Suppressor macrophage treated with lipopolysaccharide for 1 hour (primary cell): ENCODE measurements at regions not wholly inside any gene's neighbourhood (a gene's known extent, or its start where the extent isn't known, plus 50 kb on each side); places are given as distances from the start of the nearest gene placed in this dataset.

ENCODE experiments used
- DNase-seq, 3 donors: peaks; one replicate each; pipeline ENCODE4 v3.0.0-alpha.2; 2020 to 2022

- DNase-seq, result no peak
Observed at GRCh38 chr14:29126865-29127264, 360.3 kb downstream of the FOXG1 start.

- no peak for DNase-seq
Observed at GRCh38 chr14:29140016-29140415, 373.4 kb downstream of the FOXG1 start.

GRCh38 chr14:29144621-29145020, 378.0 kb downstream of the FOXG1 start:
- no peak for DNase-seq

GRCh38 chr14:29148221-29148620, 381.6 kb downstream of the FOXG1 start:
- no peak for DNase-seq

GRCh38 chr14:29149798-29150197, 383.2 kb downstream of the FOXG1 start:
- no peak for DNase-seq

GRCh38 chr14:29150659-29151058, 384.1 kb downstream of the FOXG1 start:
- DNase-seq, result no peak

GRCh38 chr14:29156096-29156495, 389.5 kb downstream of the FOXG1 start:
- DNase-seq, result no peak

GRCh38 chr14:29161593-29161992, 395.0 kb downstream of the FOXG1 start:
- DNase-seq, result no peak

- no peak for DNase-seq
Observed at GRCh38 chr14:29163109-29163508, 396.5 kb downstream of the FOXG1 start.

GRCh38 chr14:29165431-29165830, 398.8 kb downstream of the FOXG1 start:
- DNase-seq, result no peak

- no peak for DNase-seq
Observed at GRCh38 chr14:29166507-29166906, 399.9 kb downstream of the FOXG1 start.

- no peak for DNase-seq
Observed at GRCh38 chr14:29168149-29168548, 401.6 kb downstream of the FOXG1 start.

GRCh38 chr14:29169408-29169807, 402.8 kb downstream of the FOXG1 start:
- DNase-seq, result no peak

GRCh38 chr14:29175706-29176105, 409.1 kb downstream of the FOXG1 start:
- DNase-seq, result no peak

- DNase-seq, result no peak
Observed at GRCh38 chr14:29176876-29177275, 410.3 kb downstream of the FOXG1 start.

GRCh38 chr14:29178971-29179370, 412.4 kb downstream of the FOXG1 start:
- no peak for DNase-seq

GRCh38 chr14:29191092-29191491, 424.5 kb downstream of the FOXG1 start:
- no peak for DNase-seq

GRCh38 chr14:29197557-29197956, 431.0 kb downstream of the FOXG1 start:
- DNase-seq, result no peak

GRCh38 chr14:29205658-29206057, 439.1 kb downstream of the FOXG1 start:
- no peak for DNase-seq

GRCh38 chr14:29215853-29216252, 449.3 kb downstream of the FOXG1 start:
- no peak for DNase-seq

- DNase-seq, result no peak
Observed at GRCh38 chr14:29216268-29217232, 450.0 kb downstream of the FOXG1 start.

- DNase-seq, result no peak
Observed at GRCh38 chr14:29217813-29218450, 451.3 kb downstream of the FOXG1 start.

- no peak for DNase-seq
Observed at GRCh38 chr14:29220072-29220471, 453.5 kb downstream of the FOXG1 start.

GRCh38 chr14:29220566-29220965, 454.0 kb downstream of the FOXG1 start:
- DNase-seq, result no peak
